B cell (primary cell): ENCODE measurements at regions not wholly inside any gene's neighbourhood (a gene's known extent, or its start where the extent isn't known, plus 50 kb on each side); places are given as distances from the start of the nearest gene placed in this dataset.

Experiments
- ATAC-seq: fragments of 200-7000 bp; cut with Tn5 transposase; one replicate; pipeline ENCODE4 v1.10.0; 2021; ENCODE audit warnings: low read depth, mild to moderate bottlenecking, moderate number of reproducible peaks, moderate library complexity
- CTCF ChIA-PET: fragments of 350-600 bp; sonication (Branson Sonifier 250); formaldehyde crosslinking; loops from one replicate; lab custom pipeline; 2021; ENCODE audit warnings: antibody characterized with exemption, inconsistent platforms; lab: Charles Lee
- POLR2A ChIA-PET: fragments of 350-600 bp; sonication (Branson Sonifier 250); formaldehyde crosslinking; loops from one replicate; lab custom pipeline; 2021; ENCODE audit warnings: antibody characterized with exemption; lab: Charles Lee
- DNase-seq: peaks from one replicate; pipeline ENCODE4 v3.0.0; 2013
- H2AFZ ChIP-seq: 2 replicates; pipeline ENCODE4 v1.6.1; 2012; ENCODE audit warnings: mild to moderate bottlenecking, low read depth, low read length; ENCODE audit not compliant: insufficient read depth, poor library complexity, severe bottlenecking
- H3K27ac ChIP-seq, 2 donors: 1 replicate in 1 of 2; 2 replicates in 1 of 2; pipeline ENCODE4 v1.5.1; 2012 to 2013; ENCODE audit warnings: low read length in 2 of 2, mild to moderate bottlenecking in 2 of 2, moderate library complexity in 1 of 2
- H3K27me3 ChIP-seq, 4 experiments: fragments of 200-600 bp in 1 of 4; sonication (generic) in 1 of 4; replicated peaks in 1 of 4; 1 replicate in 2 of 4; 2 replicates in 2 of 4; pipeline versions ENCODE4 v1.6.1 to v1.7.0; 2013 to 2016; ENCODE audit warnings: low read length in 3 of 4, mild to moderate bottlenecking in 2 of 4, mixed read lengths in 1 of 4, moderate library complexity in 1 of 4; ENCODE audit not compliant: insufficient read depth in 4 of 4, control insufficient read depth in 3 of 4; ENCODE audit errors: control extremely low read depth in 1 of 4
- H3K36me3 ChIP-seq, 2 experiments: replicated peaks in 1 of 2; 1 replicate in 1 of 2; 2 replicates in 1 of 2; pipeline versions ENCODE4 v1.6.1 to v1.7.1; 2013; ENCODE audit warnings: low read length in 1 of 2; ENCODE audit not compliant: insufficient read depth in 2 of 2, control insufficient read depth in 1 of 2; ENCODE audit errors: control extremely low read depth in 1 of 2, extremely low read depth in 1 of 2
- H3K4me1 ChIP-seq, 2 donors: fragments of 200-600 bp in 1 of 2; sonication (generic) in 1 of 2; 1 replicate in 1 of 2; 2 replicates in 1 of 2; pipeline versions ENCODE4 v1.5.1 to v1.6.1; 2013 to 2017; ENCODE audit warnings: low read length in 2 of 2; ENCODE audit not compliant: control insufficient read depth in 2 of 2, insufficient read depth in 2 of 2
- H3K4me2 ChIP-seq: replicated peaks from 2 replicates; pipeline ENCODE3; 2012; ENCODE audit warnings: mild to moderate bottlenecking, low read depth, low read length; ENCODE audit not compliant: poor library complexity, severe bottlenecking
- H3K4me3 ChIP-seq, 5 experiments: fragments of 200-600 bp in 1 of 5; sonication (generic) in 1 of 5; 1 replicate in 3 of 5; 2 replicates in 2 of 5; pipeline versions ENCODE4 v1.5.1 to v1.7.0; 2011 to 2016; ENCODE audit warnings: low read length in 4 of 5, mild to moderate bottlenecking in 4 of 5, low read depth in 2 of 5, control low read depth in 1 of 5, moderate library complexity in 1 of 5; ENCODE audit not compliant: insufficient read depth in 1 of 5; ENCODE audit errors: control extremely low read depth in 1 of 5, extremely low read depth in 1 of 5
- H3K79me2 ChIP-seq: fragments of 200-600 bp; sonication (generic); one replicate; pipeline ENCODE4 v1.6.0; 2016; ENCODE audit warnings: low read length; ENCODE audit not compliant: control insufficient read depth, insufficient read depth
- H3K9ac ChIP-seq: fragments of 200-600 bp; sonication (generic); 2 replicates; pipeline ENCODE4 v1.6.1; 2017; ENCODE audit warnings: mild to moderate bottlenecking, low read length, moderate library complexity
- H3K9me3 ChIP-seq, 3 donors: one replicate each; pipeline versions ENCODE4 v1.6.1 to v1.7.1; 2013; ENCODE audit warnings: low read length in 2 of 3; ENCODE audit not compliant: control insufficient read depth in 2 of 3, insufficient read depth in 1 of 3; ENCODE audit errors: control extremely low read depth in 1 of 3
- H4K20me1 ChIP-seq: 2 replicates; pipeline ENCODE4 v1.6.0; 2012; ENCODE audit warnings: mild to moderate bottlenecking, low read length; ENCODE audit not compliant: insufficient read depth, control insufficient read depth, poor library complexity, severe bottlenecking
- H3K27ac Mint-ChIP-seq: one replicate; pipeline ENCODE4 v1.8.0; 2021; ENCODE audit warnings: mixed read lengths
- H3K27me3 Mint-ChIP-seq: one replicate; pipeline ENCODE4 v1.8.0; 2021; ENCODE audit warnings: mixed read lengths
- H3K4me1 Mint-ChIP-seq: one replicate; pipeline ENCODE4 v1.8.0; 2021; ENCODE audit warnings: mixed read lengths
- H3K4me3 Mint-ChIP-seq: one replicate; pipeline ENCODE4 v1.8.0; 2021; ENCODE audit warnings: mixed read lengths
- H3K9me3 Mint-ChIP-seq: one replicate; pipeline ENCODE4 v1.8.0; 2022; ENCODE audit warnings: mixed read lengths; ENCODE audit not compliant: insufficient read depth
- EZH2 ChIP-seq: IDR thresholded peaks from 2 replicates; pipeline ENCODE4 v1.6.1; 2012; ENCODE audit warnings: borderline replicate concordance, low read depth, mild to moderate bottlenecking, moderate library complexity, low read length; ENCODE audit not compliant: insufficient read depth, poor library complexity, severe bottlenecking
- WGBS: methylation state at CpG from one replicate; pipeline ENCODE4 v1.1.5; 2013; ENCODE audit warnings: missing lambda C conversion rate; ENCODE audit not compliant: insufficient coverage; 5-methylcytosine and 5-hydroxymethylcytosine counted together
- intact Hi-C: fragments of 100-400 bp; cut with micrococcal nuclease; formaldehyde crosslinking; loops from one replicate; pipeline ENCODE4 v1.10.0; 2022
- TF ChIP-seq, protein P1 (sequence below): fragments of 200-600 bp; IDR thresholded peaks from one replicate; pipeline ENCODE4 v1.8.0; 2022; ENCODE audit warnings: antibody characterized with exemption, mild to moderate bottlenecking

DNA sequence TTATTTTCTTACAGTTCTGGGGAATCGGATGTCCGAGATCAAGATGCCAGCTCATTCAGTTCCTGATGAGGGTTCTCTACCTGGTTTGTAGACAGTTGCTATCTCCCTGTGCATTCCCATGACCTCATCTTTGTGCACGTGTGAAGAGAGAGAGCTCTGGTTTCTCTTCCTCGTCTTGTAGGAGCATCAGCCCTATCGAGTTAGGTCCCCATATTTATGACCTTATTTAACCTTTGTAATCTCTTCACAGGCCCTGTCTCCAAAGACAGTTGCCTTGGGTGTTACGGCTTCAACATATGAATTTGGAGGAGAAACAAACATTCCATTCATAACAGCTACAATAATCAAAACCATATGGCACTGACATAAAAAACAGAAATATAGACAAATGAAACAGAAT is 455.3 kb downstream of the HACE1 start:
- intact Hi-C loops, result no loop called here
- CTCF ChIA-PET, result no interaction called here
- Mint-ChIP-seq H3K4me1 (no peaks in the 10 kb centered on the region), H3K27me3 (no peaks in the 10 kb centered on the region), H3K9me3 (no peaks in the 10 kb centered on the region), H3K4me3 (no peak overlapping the region), H3K27ac (no peak overlapping the region)
- POLR2A ChIA-PET, result no interaction called here
- no peak for TF ChIP-seq EZH2
- TF ChIP-seq, protein P1, sequence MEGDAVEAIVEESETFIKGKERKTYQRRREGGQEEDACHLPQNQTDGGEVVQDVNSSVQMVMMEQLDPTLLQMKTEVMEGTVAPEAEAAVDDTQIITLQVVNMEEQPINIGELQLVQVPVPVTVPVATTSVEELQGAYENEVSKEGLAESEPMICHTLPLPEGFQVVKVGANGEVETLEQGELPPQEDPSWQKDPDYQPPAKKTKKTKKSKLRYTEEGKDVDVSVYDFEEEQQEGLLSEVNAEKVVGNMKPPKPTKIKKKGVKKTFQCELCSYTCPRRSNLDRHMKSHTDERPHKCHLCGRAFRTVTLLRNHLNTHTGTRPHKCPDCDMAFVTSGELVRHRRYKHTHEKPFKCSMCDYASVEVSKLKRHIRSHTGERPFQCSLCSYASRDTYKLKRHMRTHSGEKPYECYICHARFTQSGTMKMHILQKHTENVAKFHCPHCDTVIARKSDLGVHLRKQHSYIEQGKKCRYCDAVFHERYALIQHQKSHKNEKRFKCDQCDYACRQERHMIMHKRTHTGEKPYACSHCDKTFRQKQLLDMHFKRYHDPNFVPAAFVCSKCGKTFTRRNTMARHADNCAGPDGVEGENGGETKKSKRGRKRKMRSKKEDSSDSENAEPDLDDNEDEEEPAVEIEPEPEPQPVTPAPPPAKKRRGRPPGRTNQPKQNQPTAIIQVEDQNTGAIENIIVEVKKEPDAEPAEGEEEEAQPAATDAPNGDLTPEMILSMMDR, result no peak
- no peak overlapping the region for H2AFZ ChIP-seq
- H3K9ac ChIP-seq, result no peak overlapping the region
- H3K9me3 ChIP-seq, result no peaks in the 10 kb centered on the region
- no peaks in the 10 kb centered on the region for H3K4me1 ChIP-seq
- no peak overlapping the region for H3K4me3 ChIP-seq
- no peaks in the 10 kb centered on the region for H3K79me2 ChIP-seq
- WGBS, result 100% methylated on average over 3 of the region's 6 CpGs
- no peak overlapping the region for H3K27ac ChIP-seq
- DNase-seq (no peak), ATAC-seq (no peak)
- H3K36me3 ChIP-seq, result no peaks in the 10 kb centered on the region
- no peaks in the 10 kb centered on the region for H4K20me1 ChIP-seq
- H3K4me2 ChIP-seq, result no peak overlapping the region
- H3K27me3 ChIP-seq, result no peaks in the 10 kb centered on the region

DNA sequence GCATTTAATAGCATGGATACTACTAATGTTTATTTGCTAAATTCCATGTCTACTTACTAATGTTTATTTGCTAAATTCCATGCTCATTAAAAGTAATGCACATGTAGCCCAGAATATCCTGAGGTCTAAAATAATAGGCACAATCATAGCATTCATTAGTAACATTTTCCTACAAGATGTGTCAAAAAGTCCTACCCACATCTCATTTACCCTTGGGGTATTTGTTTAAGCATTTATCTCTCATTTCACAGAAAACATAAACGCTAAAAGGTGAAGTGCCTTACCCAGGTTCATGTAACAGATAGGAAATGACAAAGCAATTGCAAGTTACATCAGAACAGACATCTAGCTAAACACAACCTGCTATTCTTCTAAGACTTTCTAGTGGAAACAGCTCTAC is 457.1 kb downstream of the HACE1 start:
- Mint-ChIP-seq H3K27ac (no peak overlapping the region), H3K4me1 (no peaks in the 10 kb centered on the region), H3K27me3 (no peaks in the 10 kb centered on the region), H3K9me3 (no peaks in the 10 kb centered on the region), H3K4me3 (no peak overlapping the region)
- ATAC-seq (no peak), DNase-seq (no peak)
- no peaks in the 10 kb centered on the region for H3K79me2 ChIP-seq
- no peaks in the 10 kb centered on the region for H3K4me1 ChIP-seq
- H3K27me3 ChIP-seq, result no peaks in the 10 kb centered on the region
- WGBS, result no CpG with 5 or more reads among the region's 1 CpG
- intact Hi-C loops, result no loop called here
- H3K9me3 ChIP-seq, result no peaks in the 10 kb centered on the region
- CTCF ChIA-PET, result no interaction called here
- H3K4me2 ChIP-seq, result no peak overlapping the region
- H4K20me1 ChIP-seq, result no peaks in the 10 kb centered on the region
- H2AFZ ChIP-seq, result no peak overlapping the region
- no peak for TF ChIP-seq EZH2
- TF ChIP-seq, protein P1, result no peak
- H3K27ac ChIP-seq, result no peak overlapping the region
- H3K4me3 ChIP-seq, result no peak overlapping the region
- no peak overlapping the region for H3K9ac ChIP-seq
- POLR2A ChIA-PET, result no interaction called here
- no peaks in the 10 kb centered on the region for H3K36me3 ChIP-seq
